ENCODE measurements at regions not wholly inside any gene's neighbourhood (a gene's known extent, or its start where the extent isn't known, plus 50 kb on each side); places are given as distances from the start of the nearest gene placed in this dataset.

GRCh38 chr6:113654396-113654795, 202.7 kb upstream of the MARCKS start:
- H3K9me3 ChIP-seq (ENCODE audit: control insufficient read depth in 4 of 4, low read length in 3 of 4): no peaks in the 10 kb centered on the region
- no peak for TF ChIP-seq CTCF (IDR thresholded peaks at IDR 0.05; ENCODE audit: low read depth, low read length, missing input control)
- TF ChIP-seq RAD21 (IDR thresholded peaks at IDR 0.05): peak; percentile 52 to 68
- TF ChIP-seq EGR1 (IDR thresholded peaks at IDR 0.05; ENCODE audit: low read depth in 2 of 2): no peak
- TF ChIP-seq, protein P1, sequence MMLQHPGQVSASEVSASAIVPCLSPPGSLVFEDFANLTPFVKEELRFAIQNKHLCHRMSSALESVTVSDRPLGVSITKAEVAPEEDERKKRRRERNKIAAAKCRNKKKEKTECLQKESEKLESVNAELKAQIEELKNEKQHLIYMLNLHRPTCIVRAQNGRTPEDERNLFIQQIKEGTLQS (IDR thresholded peaks at IDR 0.05): peak; percentile 89
- TF ChIP-seq, protein P2, sequence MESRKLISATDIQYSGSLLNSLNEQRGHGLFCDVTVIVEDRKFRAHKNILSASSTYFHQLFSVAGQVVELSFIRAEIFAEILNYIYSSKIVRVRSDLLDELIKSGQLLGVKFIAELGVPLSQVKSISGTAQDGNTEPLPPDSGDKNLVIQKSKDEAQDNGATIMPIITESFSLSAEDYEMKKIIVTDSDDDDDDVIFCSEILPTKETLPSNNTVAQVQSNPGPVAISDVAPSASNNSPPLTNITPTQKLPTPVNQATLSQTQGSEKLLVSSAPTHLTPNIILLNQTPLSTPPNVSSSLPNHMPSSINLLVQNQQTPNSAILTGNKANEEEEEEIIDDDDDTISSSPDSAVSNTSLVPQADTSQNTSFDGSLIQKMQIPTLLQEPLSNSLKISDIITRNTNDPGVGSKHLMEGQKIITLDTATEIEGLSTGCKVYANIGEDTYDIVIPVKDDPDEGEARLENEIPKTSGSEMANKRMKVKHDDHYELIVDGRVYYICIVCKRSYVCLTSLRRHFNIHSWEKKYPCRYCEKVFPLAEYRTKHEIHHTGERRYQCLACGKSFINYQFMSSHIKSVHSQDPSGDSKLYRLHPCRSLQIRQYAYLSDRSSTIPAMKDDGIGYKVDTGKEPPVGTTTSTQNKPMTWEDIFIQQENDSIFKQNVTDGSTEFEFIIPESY (IDR thresholded peaks at IDR 0.05): peak; percentile 35
- TF ChIP-seq RXRA (IDR thresholded peaks at IDR 0.05): peak; percentile 53 to 71
- peak; percentile 67 for TF ChIP-seq SP1 (IDR thresholded peaks at IDR 0.05)
- no peak for TF ChIP-seq GABPA (IDR thresholded peaks at IDR 0.05 in 1 of 2, conservative IDR thresholded peaks at IDR 0.05 in 1 of 2)
- TF ChIP-seq HNF4A (conservative IDR thresholded peaks at IDR 0.05): peak; percentile 71 to 78
- TF ChIP-seq JUND (IDR thresholded peaks at IDR 0.05): peak; percentile 96
- peak; percentile 24 for TF ChIP-seq FOXA1 (IDR thresholded peaks at IDR 0.05)
- TF ChIP-seq YY1 (IDR thresholded peaks at IDR 0.05): peak; percentile 92
- no peak for TF ChIP-seq TAF1 (conservative IDR thresholded peaks at IDR 0.05)
- peak; percentile 31 for TF ChIP-seq REST (IDR thresholded peaks at IDR 0.05)
- TF ChIP-seq NR2F2 (IDR thresholded peaks at IDR 0.05): no peak
- TF ChIP-seq HNF4G (IDR thresholded peaks at IDR 0.05): no peak
- TF ChIP-seq FOXA2 (IDR thresholded peaks at IDR 0.05): peak; percentile 37
- TF ChIP-seq, protein P3, sequence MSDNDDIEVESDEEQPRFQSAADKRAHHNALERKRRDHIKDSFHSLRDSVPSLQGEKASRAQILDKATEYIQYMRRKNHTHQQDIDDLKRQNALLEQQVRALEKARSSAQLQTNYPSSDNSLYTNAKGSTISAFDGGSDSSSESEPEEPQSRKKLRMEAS (IDR thresholded peaks at IDR 0.05): peak; percentile 49
- no peak overlapping the region for H3K4me3 ChIP-seq (ENCODE audit: low read depth in 1 of 3, low read length in 3 of 3)
- H3K9ac ChIP-seq (ENCODE audit: low read depth in 1 of 2, low read length in 2 of 2): no peak overlapping the region
- H3K27me3 ChIP-seq (ENCODE audit: control insufficient read depth in 4 of 4, insufficient read depth in 4 of 4, low read length in 3 of 4): no peaks in the 10 kb centered on the region
- H3K27ac ChIP-seq (ENCODE audit: low read depth in 1 of 2, low read length in 2 of 2): peak overlapping the region; percentile 25 to 54
- H3K4me1 ChIP-seq (ENCODE audit: control insufficient read depth in 4 of 4, insufficient read depth in 4 of 4, low read length in 3 of 4): peaks cover 0 to 11% (median 4%) of the 10 kb centered on the region in 4 donors
- no peak for DNase-seq (ENCODE audit: low spot score)
- H3K36me3 ChIP-seq (ENCODE audit: control insufficient read depth in 4 of 4, insufficient read depth in 3 of 4, low read depth in 1 of 4, low read length in 3 of 4): no peaks in the 10 kb centered on the region
